Immature natural killer cell (primary cell): ENCODE measurements at regions not wholly inside any gene's neighbourhood (a gene's known extent, or its start where the extent isn't known, plus 50 kb on each side); places are given as distances from the start of the nearest gene placed in this dataset.

ENCODE experiments used
- DNase-seq, 3 donors: peaks; one replicate each; pipeline ENCODE4 v3.0.0; 2022; ENCODE audit warnings: mixed read lengths in 1 of 3
- H3K27ac Mint-ChIP-seq, 6 donors: one replicate each; pipeline ENCODE4 v1.8.0; 2020; ENCODE audit warnings: mixed read lengths in 6 of 6, mild to moderate bottlenecking in 5 of 6, inconsistent platforms in 4 of 6, moderate library complexity in 3 of 6
- H3K27me3 Mint-ChIP-seq, 3 donors: one replicate each; pipeline ENCODE4 v1.8.0; 2020 to 2021; ENCODE audit warnings: low read depth in 3 of 3, mild to moderate bottlenecking in 3 of 3, mixed read lengths in 3 of 3, moderate library complexity in 3 of 3, inconsistent platforms in 1 of 3
- H3K36me3 Mint-ChIP-seq, 3 donors: one replicate each; pipeline ENCODE4 v1.8.0; 2020; ENCODE audit warnings: mixed read lengths in 3 of 3, inconsistent platforms in 2 of 3, mild to moderate bottlenecking in 2 of 3
- H3K4me1 Mint-ChIP-seq, 2 donors: one replicate each; pipeline ENCODE4 v1.8.0; 2020; ENCODE audit warnings: inconsistent platforms in 2 of 2, mild to moderate bottlenecking in 2 of 2, mixed read lengths in 2 of 2, moderate library complexity in 1 of 2
- H3K4me3 Mint-ChIP-seq, 5 donors: one replicate each; pipeline ENCODE4 v1.8.0; 2020; ENCODE audit warnings: mild to moderate bottlenecking in 5 of 5, mixed read lengths in 5 of 5, inconsistent platforms in 3 of 5, moderate library complexity in 3 of 5
- H3K9me3 Mint-ChIP-seq, 6 donors: one replicate each; pipeline ENCODE4 v1.8.0; 2020; ENCODE audit warnings: mild to moderate bottlenecking in 6 of 6, mixed read lengths in 6 of 6, inconsistent platforms in 4 of 6, moderate library complexity in 3 of 6

- H3K4me1 Mint-ChIP-seq: no peaks in the 10 kb centered on the region
- DNase-seq: no peak
- no peak overlapping the region for H3K4me3 Mint-ChIP-seq
- peaks cover 0 to 8% (median 5%) of the 10 kb centered on the region in 3 donors for H3K27me3 Mint-ChIP-seq
- H3K27ac Mint-ChIP-seq: no peak overlapping the region
- peaks cover 0 to 30% (median 11%) of the 10 kb centered on the region in 6 donors for H3K9me3 Mint-ChIP-seq
- H3K36me3 Mint-ChIP-seq: no peaks in the 10 kb centered on the region
Observed at GRCh38 chr4:175377203-175377602, 434.9 kb downstream of the GPM6A start.

GRCh38 chr4:175378372-175378771 is 433.7 kb downstream of the GPM6A start:
- peaks cover 0 to 30% (median 14%) of the 10 kb centered on the region in 6 donors for H3K9me3 Mint-ChIP-seq
- no peaks in the 10 kb centered on the region for H3K4me1 Mint-ChIP-seq
- H3K27me3 Mint-ChIP-seq: peaks cover 0 to 6% (median 5%) of the 10 kb centered on the region in 3 donors
- H3K27ac Mint-ChIP-seq: no peak overlapping the region
- H3K36me3 Mint-ChIP-seq: no peaks in the 10 kb centered on the region
- H3K4me3 Mint-ChIP-seq: no peak overlapping the region
- no peak for DNase-seq

GRCh38 chr4:175380841-175381240 is 431.2 kb downstream of the GPM6A start:
- Mint-ChIP-seq H3K27me3 (peaks cover 0 to 6% (median 5%) of the 10 kb centered on the region in 3 donors), H3K4me3 (no peak overlapping the region), H3K9me3 (peaks cover 0 to 19% (median 13%) of the 10 kb centered on the region in 6 donors), H3K36me3 (no peaks in the 10 kb centered on the region), H3K27ac (no peak overlapping the region), H3K4me1 (no peaks in the 10 kb centered on the region)
- no peak for DNase-seq

GRCh38 chr4:175385797-175386196 is 426.3 kb downstream of the GPM6A start:
- no peak for DNase-seq
- Mint-ChIP-seq H3K27ac (no peak overlapping the region), H3K27me3 (peaks cover 2 to 8% (median 5%) of the 10 kb centered on the region in 3 donors), H3K4me3 (no peak overlapping the region), H3K4me1 (no peaks in the 10 kb centered on the region), H3K36me3 (no peaks in the 10 kb centered on the region), H3K9me3 (peaks cover 8 to 27% (median 18%) of the 10 kb centered on the region in 6 donors)

- no peak for DNase-seq
- Mint-ChIP-seq H3K27me3 (peaks cover 0 to 7% (median 2%) of the 10 kb centered on the region in 3 donors), H3K4me1 (no peaks in the 10 kb centered on the region), H3K27ac (no peak overlapping the region), H3K36me3 (no peaks in the 10 kb centered on the region), H3K9me3 (peaks cover 4 to 27% (median 18%) of the 10 kb centered on the region in 6 donors), H3K4me3 (no peak overlapping the region)
Observed at GRCh38 chr4:175386776-175387507, 425.1 kb downstream of the GPM6A start.

GRCh38 chr4:175394208-175394607 is 417.9 kb downstream of the GPM6A start:
- Mint-ChIP-seq H3K4me3 (no peak overlapping the region), H3K4me1 (no peaks in the 10 kb centered on the region), H3K9me3 (peaks cover 8 to 34% (median 22%) of the 10 kb centered on the region in 6 donors), H3K27ac (no peak overlapping the region), H3K27me3 (peaks cover 0 to 8% (median 0%) of the 10 kb centered on the region in 3 donors), H3K36me3 (no peaks in the 10 kb centered on the region)
- DNase-seq: no peak

GRCh38 chr4:175405961-175406360 is 406.1 kb downstream of the GPM6A start:
- H3K36me3 Mint-ChIP-seq: no peaks in the 10 kb centered on the region
- no peaks in the 10 kb centered on the region for H3K4me1 Mint-ChIP-seq
- no peak for DNase-seq
- no peak overlapping the region for H3K27ac Mint-ChIP-seq
- H3K9me3 Mint-ChIP-seq: peaks cover 0 to 27% (median 7%) of the 10 kb centered on the region in 6 donors
- H3K4me3 Mint-ChIP-seq: no peak overlapping the region
- peaks cover 0 to 2% (median 0%) of the 10 kb centered on the region in 3 donors for H3K27me3 Mint-ChIP-seq

GRCh38 chr4:175407926-175408325 is 404.1 kb downstream of the GPM6A start:
- Mint-ChIP-seq H3K4me1 (no peaks in the 10 kb centered on the region), H3K27me3 (peaks cover 0 to 2% (median 0%) of the 10 kb centered on the region in 3 donors), H3K27ac (no peak overlapping the region), H3K4me3 (no peak overlapping the region), H3K9me3 (peaks cover 3 to 36% (median 9%) of the 10 kb centered on the region in 6 donors), H3K36me3 (no peaks in the 10 kb centered on the region)
- no peak for DNase-seq

GRCh38 chr4:175411251-175411650 is 400.8 kb downstream of the GPM6A start:
- H3K4me3 Mint-ChIP-seq: no peak overlapping the region
- H3K27ac Mint-ChIP-seq: no peak overlapping the region
- no peaks in the 10 kb centered on the region for H3K4me1 Mint-ChIP-seq
- no peak for DNase-seq
- peaks cover 0 to 2% (median 2%) of the 10 kb centered on the region in 3 donors for H3K27me3 Mint-ChIP-seq
- H3K9me3 Mint-ChIP-seq: peaks cover 18 to 44% (median 24%) of the 10 kb centered on the region in 6 donors
- H3K36me3 Mint-ChIP-seq: no peaks in the 10 kb centered on the region

- Mint-ChIP-seq H3K4me1 (no peaks in the 10 kb centered on the region), H3K27ac (no peak overlapping the region), H3K36me3 (no peaks in the 10 kb centered on the region), H3K27me3 (peaks cover 0 to 2% (median 2%) of the 10 kb centered on the region in 3 donors), H3K4me3 (no peak overlapping the region), H3K9me3 (peaks cover 18 to 46% (median 24%) of the 10 kb centered on the region in 6 donors)
- DNase-seq: no peak
Observed at GRCh38 chr4:175412161-175412560, 399.9 kb downstream of the GPM6A start.

- H3K4me1 Mint-ChIP-seq: no peaks in the 10 kb centered on the region
- no peak overlapping the region for H3K4me3 Mint-ChIP-seq
- H3K9me3 Mint-ChIP-seq: peaks cover 15 to 52% (median 26%) of the 10 kb centered on the region in 6 donors
- no peak for DNase-seq
- no peaks in the 10 kb centered on the region for H3K36me3 Mint-ChIP-seq
- no peak overlapping the region for H3K27ac Mint-ChIP-seq
- peaks cover 0 to 4% (median 2%) of the 10 kb centered on the region in 3 donors for H3K27me3 Mint-ChIP-seq
Observed at GRCh38 chr4:175412746-175413145, 399.3 kb downstream of the GPM6A start.

GRCh38 chr4:175413561-175413960 is 398.5 kb downstream of the GPM6A start:
- Mint-ChIP-seq H3K27me3 (peaks cover 0 to 4% (median 2%) of the 10 kb centered on the region in 3 donors), H3K9me3 (peaks cover 12 to 56% (median 26%) of the 10 kb centered on the region in 6 donors), H3K36me3 (no peaks in the 10 kb centered on the region), H3K27ac (no peak overlapping the region), H3K4me3 (no peak overlapping the region), H3K4me1 (no peaks in the 10 kb centered on the region)
- peak; percentile 3 to 10 (median 6) for DNase-seq

GRCh38 chr4:175414602-175415001 is 397.5 kb downstream of the GPM6A start:
- H3K27me3 Mint-ChIP-seq: peaks cover 0 to 6% (median 2%) of the 10 kb centered on the region in 3 donors
- H3K9me3 Mint-ChIP-seq: peaks cover 13 to 56% (median 24%) of the 10 kb centered on the region in 6 donors
- H3K27ac Mint-ChIP-seq: no peak overlapping the region
- H3K4me1 Mint-ChIP-seq: no peaks in the 10 kb centered on the region
- H3K4me3 Mint-ChIP-seq: no peak overlapping the region
- H3K36me3 Mint-ChIP-seq: no peaks in the 10 kb centered on the region
- DNase-seq: no peak

- no peaks in the 10 kb centered on the region for H3K4me1 Mint-ChIP-seq
- H3K27me3 Mint-ChIP-seq: peaks cover 0 to 6% (median 0%) of the 10 kb centered on the region in 3 donors
- H3K36me3 Mint-ChIP-seq: no peaks in the 10 kb centered on the region
- no peak overlapping the region for H3K4me3 Mint-ChIP-seq
- no peak overlapping the region for H3K27ac Mint-ChIP-seq
- no peak for DNase-seq
- H3K9me3 Mint-ChIP-seq: peaks cover 15 to 55% (median 23%) of the 10 kb centered on the region in 6 donors
Observed at GRCh38 chr4:175418516-175418915, 393.5 kb downstream of the GPM6A start.
